GM19372 (cell line): ENCODE measurements at regions not wholly inside any gene's neighbourhood (a gene's known extent, or its start where the extent isn't known, plus 50 kb on each side); places are given as distances from the start of the nearest gene placed in this dataset.
A peak's percentile ranks its signal among the peaks of the same experiment; 100 is the strongest.
"Not testable (repeated sequence)": the region's sequence is repeated elsewhere in the genome, so short reads cannot be mapped to it uniquely, and the experiment has no call there.

Experiments
- ATAC-seq: cut with Tn5 transposase; IDR thresholded peaks from one replicate; pipeline ENCODE4 v1.9.1; 2021; ENCODE audit warnings: mild to moderate bottlenecking, low read depth, moderate library complexity; ENCODE audit not compliant: unreplicated experiment

GRCh38 chr5:177941386-177941785 lies 54.7 kb downstream of the PROP1 start:
- ATAC-seq: not testable (repeated sequence)

GRCh38 chr5:177939246-177940171 lies 56.5 kb downstream of the PROP1 start:
- not testable (repeated sequence) for ATAC-seq

GRCh38 chr5:177938767-177939166 lies 57.3 kb downstream of the PROP1 start:
- not testable (repeated sequence) for ATAC-seq

DNA sequence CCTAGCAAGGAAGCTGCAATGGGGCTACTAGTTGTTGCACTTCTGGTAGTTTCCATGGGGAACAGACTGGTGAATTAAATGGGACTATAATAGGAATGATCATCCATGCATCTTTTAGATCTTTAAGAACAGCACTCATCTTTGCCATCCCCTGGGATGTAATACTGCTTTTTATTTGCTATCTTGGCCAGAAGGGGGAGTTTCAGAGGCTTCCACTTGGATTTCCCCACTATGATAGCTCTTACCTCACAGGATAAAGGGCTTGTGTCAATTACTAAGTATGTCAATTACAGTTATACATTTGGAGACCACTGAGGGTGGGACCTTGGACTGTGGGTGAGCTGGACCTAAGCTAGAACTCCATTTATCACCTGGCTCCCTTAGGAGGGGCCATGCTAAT lies 61.8 kb downstream of the PROP1 start:
- not testable (repeated sequence) for ATAC-seq

DNA sequence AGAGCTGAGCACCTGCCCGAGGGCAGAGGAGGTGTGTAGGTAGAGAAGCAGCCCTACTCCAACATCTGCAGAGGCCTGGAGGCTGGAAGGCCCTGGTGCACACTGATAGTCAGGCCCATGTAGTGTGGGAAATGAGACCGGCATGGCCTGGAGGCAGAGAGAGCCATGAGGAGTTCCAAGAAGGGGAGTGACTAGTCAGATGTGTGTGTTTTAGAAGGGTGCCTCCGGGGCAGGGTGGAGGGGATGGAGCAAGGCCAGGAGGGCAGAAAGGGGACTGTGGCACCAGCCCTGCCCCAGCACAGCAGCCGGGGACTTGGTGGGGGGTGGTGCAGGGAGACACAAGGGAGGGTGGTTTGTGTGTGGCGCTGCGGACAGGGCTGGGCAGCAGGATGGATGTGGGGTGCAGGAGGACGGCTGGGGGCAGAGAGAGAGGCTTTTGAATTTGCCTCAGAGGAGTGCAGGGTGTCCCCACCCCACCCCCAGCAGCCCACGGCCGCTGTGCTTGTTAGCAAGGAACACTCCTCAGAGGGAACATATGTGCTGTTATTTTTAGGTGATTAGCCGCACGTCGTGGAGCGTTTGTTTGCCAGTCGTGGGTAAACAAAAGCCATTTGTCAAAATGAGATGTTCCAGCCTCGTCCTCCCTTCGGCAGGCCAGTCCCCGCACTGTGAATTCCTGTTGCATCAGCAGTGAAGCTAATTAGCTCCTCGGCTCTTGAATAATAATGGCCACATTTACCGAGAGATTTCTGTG lies 65.6 kb downstream of the PROP1 start:
- not testable (repeated sequence) for ATAC-seq

DNA sequence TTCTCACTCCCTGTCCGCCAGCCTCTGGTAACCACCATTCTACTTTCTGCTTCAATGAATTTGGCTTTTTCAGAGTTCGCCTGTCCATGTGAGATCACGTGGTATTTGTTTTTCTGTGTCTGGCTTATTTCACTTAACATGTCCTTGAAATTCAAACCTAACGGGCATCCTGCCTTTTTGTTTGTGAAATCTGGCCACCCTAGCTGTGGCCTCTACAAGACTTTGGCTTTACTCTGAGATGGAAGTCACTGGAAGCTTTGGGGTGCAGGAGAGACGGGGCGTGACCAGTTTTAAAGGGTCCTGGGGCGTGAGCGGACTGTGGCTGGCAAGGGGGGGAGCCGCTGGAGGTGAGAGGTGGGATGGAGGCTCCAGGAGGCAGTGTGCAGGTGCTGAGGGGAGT lies 66.4 kb downstream of the PROP1 start:
- not testable (repeated sequence) for ATAC-seq

- not testable (repeated sequence) for ATAC-seq
Measured at GRCh38 chr5:177927500-177927899, 68.5 kb downstream of the PROP1 start.

DNA sequence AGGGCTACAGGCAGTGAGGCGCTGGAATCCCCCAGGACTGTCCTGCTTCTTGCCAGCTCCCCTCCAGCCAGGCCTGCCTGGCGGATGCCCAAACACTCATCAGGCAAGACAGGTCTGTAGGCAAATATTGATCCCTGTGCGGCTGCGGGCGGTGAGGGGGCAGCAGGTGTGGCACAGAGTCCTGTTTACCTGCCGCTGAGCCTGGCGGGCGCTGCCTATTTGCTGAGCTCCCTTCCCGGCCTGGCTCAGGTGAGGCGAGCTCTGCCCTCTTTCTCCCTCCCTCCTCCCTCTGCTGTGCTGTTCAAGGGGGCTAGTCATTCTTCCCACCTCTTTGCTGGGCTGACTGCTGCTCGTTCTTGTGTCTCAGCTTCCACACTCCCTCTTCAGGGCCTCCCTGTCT lies 71.5 kb downstream of the PROP1 start:
- ATAC-seq: not testable (repeated sequence)

GRCh38 chr5:177923837-177924236 lies 72.2 kb downstream of the PROP1 start:
- ATAC-seq: not testable (repeated sequence)

DNA sequence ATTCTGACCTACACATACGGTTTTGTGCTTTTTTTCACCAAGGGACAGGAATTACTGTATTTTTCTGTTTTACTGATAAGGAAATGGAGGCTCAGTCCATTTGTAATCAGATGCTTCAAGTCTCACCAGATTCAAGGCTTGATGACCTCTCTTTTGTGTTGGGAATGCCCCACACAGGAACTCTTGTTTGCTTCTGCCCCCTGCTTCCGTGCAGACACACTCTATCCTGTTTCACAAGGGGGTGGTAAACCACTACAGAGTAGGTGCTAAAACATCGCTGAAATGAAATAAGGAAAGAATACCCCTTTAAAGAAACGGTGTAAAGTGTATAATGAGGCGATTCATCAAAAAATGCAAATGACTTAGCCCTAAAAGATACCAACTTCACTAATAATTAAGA lies 72.9 kb downstream of the PROP1 start:
- not testable (repeated sequence) for ATAC-seq

- ATAC-seq: not testable (repeated sequence)
Measured at GRCh38 chr5:177909261-177909660, 86.8 kb downstream of the PROP1 start.

DNA sequence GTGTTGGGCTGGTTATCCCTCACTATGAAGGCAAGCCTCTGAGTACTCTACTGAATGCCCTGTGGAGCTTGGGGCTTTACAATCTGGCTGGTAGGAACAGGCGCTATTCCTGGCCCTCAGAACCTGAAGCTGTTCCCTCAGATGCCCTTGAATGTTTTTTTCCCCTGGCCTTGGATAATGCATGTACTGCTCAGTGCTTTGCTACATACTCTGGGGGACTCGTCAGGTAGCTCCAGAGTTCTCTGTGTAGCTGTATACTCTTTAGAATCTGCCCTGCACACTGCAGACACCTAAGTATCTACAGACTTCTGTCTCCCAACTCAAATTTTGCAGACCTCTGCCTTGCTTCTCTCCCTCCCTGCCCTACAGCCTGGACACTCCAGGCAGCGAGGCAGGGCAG lies 93.2 kb downstream of the PROP1 start:
- ATAC-seq: not testable (repeated sequence)

DNA sequence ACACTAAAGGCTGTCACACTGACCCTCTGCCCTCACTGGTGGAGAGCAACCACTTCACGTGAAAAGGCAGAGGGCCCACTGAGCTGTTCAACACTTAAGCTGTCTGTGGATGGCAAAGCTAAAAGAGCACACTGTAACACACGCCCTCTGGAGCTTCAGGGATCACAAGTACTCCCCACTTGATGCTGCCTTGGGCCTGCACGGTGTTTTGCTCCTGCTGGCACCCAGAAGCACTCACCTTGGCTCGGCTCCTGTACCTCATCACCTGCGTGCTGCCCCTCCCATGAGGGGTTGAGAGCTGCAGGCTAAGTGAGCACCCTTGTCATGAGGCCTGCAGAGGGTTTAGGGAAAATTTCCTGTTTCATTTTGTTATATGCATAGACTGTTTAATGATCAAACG lies 96.0 kb downstream of the PROP1 start:
- ATAC-seq: not testable (repeated sequence)

DNA sequence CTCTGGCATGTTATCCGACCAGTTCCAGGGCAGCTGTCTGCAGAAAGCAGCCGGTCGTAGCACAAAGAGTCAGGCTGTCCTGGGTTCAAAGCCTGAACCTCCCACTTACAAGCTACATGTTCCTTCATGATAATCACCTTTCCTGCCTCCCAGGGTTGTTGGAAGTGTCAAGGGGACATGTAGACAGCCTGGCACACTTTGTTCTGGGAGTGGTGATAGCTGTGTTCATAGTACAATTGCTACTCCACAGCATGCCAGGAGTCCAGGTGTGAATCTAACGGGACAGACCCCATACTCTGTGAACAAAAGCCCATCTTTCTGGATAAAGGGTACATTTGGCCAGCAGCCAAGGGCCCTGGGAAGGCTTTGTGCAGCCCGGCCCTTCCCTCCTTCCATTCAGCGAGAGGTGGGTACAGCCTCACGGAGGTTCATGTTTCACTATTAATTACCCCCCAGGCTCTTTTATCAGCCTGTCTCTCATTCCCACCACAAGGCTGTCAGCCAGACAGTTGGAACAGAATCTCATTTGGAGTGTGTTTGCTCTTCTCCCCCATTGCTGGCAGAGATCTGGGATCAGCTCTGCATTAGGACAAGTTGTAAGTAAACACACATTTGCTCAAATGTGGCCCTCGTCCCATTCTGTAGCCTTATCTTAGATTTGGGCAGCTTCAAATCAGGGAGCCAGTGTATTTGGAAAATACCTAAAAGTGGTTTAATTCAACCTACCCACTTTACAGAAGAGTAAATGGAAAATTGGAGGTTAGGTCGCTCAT lies 101.2 kb downstream of the PROP1 start:
- ATAC-seq: not testable (repeated sequence)

GRCh38 chr5:177892357-177892665 lies 103.7 kb downstream of the PROP1 start:
- not testable (repeated sequence) for ATAC-seq

DNA sequence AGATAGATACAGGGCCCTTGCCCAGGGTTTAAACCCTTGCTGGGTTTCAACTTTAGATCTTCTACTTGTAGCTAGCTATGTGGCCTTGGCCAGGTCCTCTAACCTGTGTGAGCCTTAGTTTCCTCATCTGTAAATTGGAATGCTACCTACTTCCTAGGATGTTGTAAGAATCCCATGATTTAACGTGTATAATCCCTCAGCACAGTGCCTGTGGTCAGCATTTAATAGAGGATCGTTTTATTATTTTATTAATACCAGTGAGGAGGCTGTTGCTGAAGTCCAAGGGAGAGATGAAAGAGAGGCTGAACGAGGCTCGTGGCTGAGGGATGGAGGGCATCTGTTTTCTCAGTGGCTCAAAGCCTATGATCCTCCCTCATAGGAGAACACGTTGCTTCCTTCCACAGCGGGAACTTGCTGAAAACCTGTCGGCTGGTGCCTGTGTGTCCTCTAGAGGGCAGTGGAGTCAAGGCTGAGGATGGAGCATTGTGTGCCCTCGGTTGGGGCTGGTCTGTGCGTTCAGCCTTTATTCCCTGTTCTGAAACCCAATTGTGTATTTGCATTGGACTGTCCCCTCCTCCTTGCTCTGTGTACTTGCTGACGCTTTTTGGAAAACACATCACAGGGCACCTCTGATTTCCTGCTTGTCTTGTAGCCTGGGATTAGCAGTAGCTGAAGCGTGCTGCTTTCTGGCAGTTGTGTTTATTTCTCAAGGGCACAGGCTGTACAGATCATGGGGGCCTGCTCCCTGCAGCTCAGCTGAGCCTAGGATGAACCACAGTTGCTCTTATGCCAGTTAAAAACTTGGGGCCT lies 104.3 kb downstream of the PROP1 start:
- ATAC-seq: peak; percentile 92

DNA sequence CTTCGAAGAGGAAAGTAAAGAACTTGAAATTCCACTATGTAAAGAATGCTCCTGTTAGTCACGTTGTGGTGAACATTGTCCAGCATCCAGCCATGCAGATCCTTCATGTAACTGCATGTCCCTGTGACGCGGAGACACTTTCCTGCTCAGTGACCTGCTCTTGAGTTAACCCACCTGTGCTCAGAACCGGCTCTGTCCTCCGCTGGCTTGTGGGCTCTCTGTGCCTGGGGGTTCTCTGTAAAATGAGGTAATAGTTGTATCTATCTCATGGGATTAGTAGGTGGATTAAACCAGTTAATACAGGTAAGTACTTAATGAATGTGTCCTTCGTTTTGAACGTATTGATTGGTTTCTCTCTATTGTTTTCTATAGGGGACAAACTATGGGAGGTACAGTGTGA lies 100.6 kb upstream of the FAM153A start:
- ATAC-seq: not testable (repeated sequence)

DNA sequence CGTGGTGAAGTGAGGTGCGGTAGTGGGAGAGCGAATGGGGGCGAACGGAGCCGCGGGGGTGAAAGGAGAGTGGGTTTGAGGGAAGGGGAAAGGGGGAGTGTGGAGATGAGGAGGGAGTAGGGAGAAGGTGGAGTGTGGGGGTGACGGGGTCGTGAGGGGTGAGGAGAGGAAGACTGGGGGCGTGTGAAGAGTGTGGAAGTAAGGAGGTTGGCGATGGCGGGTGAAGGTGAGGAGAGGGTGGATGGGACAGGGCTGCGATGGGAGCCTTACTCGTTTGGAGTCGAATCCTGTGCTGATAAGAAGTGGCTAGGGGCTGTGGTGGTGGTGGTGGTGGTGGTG lies 93.2 kb upstream of the FAM153A start:
- ATAC-seq: not testable (repeated sequence)

GRCh38 chr5:177875013-177875899 lies 92.6 kb upstream of the FAM153A start:
- peak; percentile 87 for ATAC-seq
